Liver (tissue), 8 donors: ENCODE measurements at regions not wholly inside any gene's neighbourhood (a gene's known extent, or its start where the extent isn't known, plus 50 kb on each side); places are given as distances from the start of the nearest gene placed in this dataset.

ENCODE experiments used
- DNase-seq: peaks from one replicate; pipeline ENCODE4 v3.0.0-alpha.2; 2017; ENCODE audit warnings: low spot score
- H3K27ac ChIP-seq, 2 donors: one replicate each; pipeline ENCODE4 v1.7.0; 2013; ENCODE audit warnings: inconsistent platforms in 2 of 2, low read length in 2 of 2, control low read depth in 1 of 2, low read depth in 1 of 2, mild to moderate bottlenecking in 1 of 2
- H3K27me3 ChIP-seq, 4 donors: one replicate each; pipeline versions ENCODE4 v1.6.1 to v1.7.0; 2013; ENCODE audit warnings: low read length in 3 of 4, inconsistent platforms in 1 of 4, mild to moderate bottlenecking in 1 of 4, moderate library complexity in 1 of 4; ENCODE audit not compliant: control insufficient read depth in 4 of 4, insufficient read depth in 4 of 4
- H3K36me3 ChIP-seq, 4 donors: one replicate each; pipeline versions ENCODE4 v1.6.1 to v1.7.0; 2013; ENCODE audit warnings: low read length in 3 of 4, mild to moderate bottlenecking in 3 of 4, low read depth in 1 of 4, moderate library complexity in 1 of 4; ENCODE audit not compliant: control insufficient read depth in 4 of 4, insufficient read depth in 3 of 4
- H3K4me1 ChIP-seq, 4 donors: one replicate each; pipeline versions ENCODE4 v1.6.1 to v1.7.0; 2013; ENCODE audit warnings: low read length in 3 of 4, mild to moderate bottlenecking in 3 of 4, moderate library complexity in 1 of 4; ENCODE audit not compliant: control insufficient read depth in 4 of 4, insufficient read depth in 4 of 4
- H3K4me3 ChIP-seq, 3 donors: one replicate each; pipeline versions ENCODE4 v1.6.1 to v1.7.0; 2013; ENCODE audit warnings: low read length in 3 of 3, control low read depth in 1 of 3, low read depth in 1 of 3, mild to moderate bottlenecking in 1 of 3
- H3K9ac ChIP-seq, 2 donors: one replicate each; pipeline ENCODE4 v1.7.0; 2013; ENCODE audit warnings: low read length in 2 of 2, mild to moderate bottlenecking in 2 of 2, moderate library complexity in 2 of 2, control low read depth in 1 of 2, low read depth in 1 of 2
- H3K9me3 ChIP-seq, 4 donors: one replicate each; pipeline versions ENCODE4 v1.6.1 to v1.7.0; 2013; ENCODE audit warnings: low read length in 3 of 4; ENCODE audit not compliant: control insufficient read depth in 4 of 4
- ATF3 ChIP-seq: IDR thresholded peaks from 2 replicates; pipeline ENCODE4 v1.6.1; 2016; ENCODE audit warnings: antibody characterized with exemption
- CTCF ChIP-seq: fragments of 150-350 bp; IDR thresholded peaks from 2 replicates; pipeline ENCODE4 v1.5.1; 2017; ENCODE audit warnings: improper control_type of control experiment, low read depth, low read length; ENCODE audit not compliant: missing input control
- EGR1 ChIP-seq, 2 donors: IDR thresholded peaks; 2 replicates each; pipeline ENCODE4 v1.6.1; 2016 to 2018; ENCODE audit warnings: antibody characterized with exemption in 2 of 2, low read depth in 2 of 2
- FOXA1 ChIP-seq: IDR thresholded peaks from 2 replicates; pipeline ENCODE4 v1.6.1; 2016; ENCODE audit warnings: antibody characterized with exemption
- FOXA2 ChIP-seq: IDR thresholded peaks from 2 replicates; pipeline ENCODE4 v1.6.1; 2016; ENCODE audit warnings: antibody characterized with exemption
- GABPA ChIP-seq, 2 donors: IDR thresholded peaks in 1 of 2; conservative IDR thresholded peaks in 1 of 2; 2 replicates each; pipeline ENCODE4 v1.6.1; 2016; ENCODE audit warnings: antibody characterized with exemption in 2 of 2, mild to moderate bottlenecking in 1 of 2, moderate library complexity in 1 of 2
- HNF4G ChIP-seq: IDR thresholded peaks from 2 replicates; pipeline ENCODE4 v1.6.1; 2016; ENCODE audit warnings: antibody characterized with exemption
- JUND ChIP-seq, 2 donors: IDR thresholded peaks; 2 replicates each; pipeline ENCODE4 v1.6.1; 2016; ENCODE audit warnings: antibody characterized with exemption in 2 of 2
- MAX ChIP-seq: IDR thresholded peaks from 2 replicates; pipeline ENCODE4 v1.6.1; 2016; ENCODE audit warnings: antibody characterized with exemption
- NR2F2 ChIP-seq: IDR thresholded peaks from 2 replicates; pipeline ENCODE4 v1.6.1; 2016; ENCODE audit warnings: antibody characterized with exemption
- RAD21 ChIP-seq, 2 donors: IDR thresholded peaks; 2 replicates each; pipeline ENCODE4 v1.6.1; 2016; ENCODE audit warnings: antibody characterized with exemption in 2 of 2, mild to moderate bottlenecking in 2 of 2
- REST ChIP-seq: IDR thresholded peaks from 2 replicates; pipeline ENCODE4 v1.6.1; 2016; ENCODE audit warnings: antibody characterized with exemption, mild to moderate bottlenecking
- SP1 ChIP-seq: IDR thresholded peaks from 2 replicates; pipeline ENCODE4 v1.6.1; 2018; ENCODE audit warnings: antibody characterized with exemption, mild to moderate bottlenecking
- TAF1 ChIP-seq: conservative IDR thresholded peaks from 2 replicates; pipeline ENCODE4 v1.6.1; 2016; ENCODE audit warnings: antibody characterized with exemption, mild to moderate bottlenecking
- YY1 ChIP-seq: IDR thresholded peaks from 2 replicates; pipeline ENCODE4 v1.6.1; 2016; ENCODE audit warnings: antibody characterized with exemption, mild to moderate bottlenecking
- ZBTB33 ChIP-seq: IDR thresholded peaks from 2 replicates; pipeline ENCODE4 v1.6.1; 2016; ENCODE audit warnings: antibody characterized with exemption
- WGBS: extraction: QIAGEN DNeasy Blood & Tissue Kit; methylation state at CpG from one replicate; pipeline ENCODE4 v1.1.7; 2013; 5-methylcytosine and 5-hydroxymethylcytosine counted together
- donor health status: healthy.
- donor health status: healthy.
- donor health status: healthy.
- donor health status: healthy.
- donor health status: healthy.

GRCh38 chr4:10181745-10182445 lies 65.3 kb upstream of the WDR1 start:
- no peak overlapping the region for H3K9ac ChIP-seq
- H3K27me3 ChIP-seq: no peaks in the 10 kb centered on the region
- H3K4me3 ChIP-seq: no peak overlapping the region
- WGBS: 90% methylated on average over 8 of the region's 8 CpGs
- H3K27ac ChIP-seq: peak overlapping the region in 1 of 2 donors; percentile 58
- no peaks in the 10 kb centered on the region for H3K36me3 ChIP-seq
- H3K9me3 ChIP-seq: no peaks in the 10 kb centered on the region
- TF ChIP-seq TAF1 (no peak), FOXA2 (no peak), SP1 (no peak), RAD21 (IDR thresholded peaks at IDR 0.05) (no peak), JUND (IDR thresholded peaks at IDR 0.05) (no peak), MAX (no peak), ATF3 (no peak)
- no peak for DNase-seq
- no peaks in the 10 kb centered on the region for H3K4me1 ChIP-seq

GRCh38 chr4:10180927-10181744 lies 64.5 kb upstream of the WDR1 start:
- H3K9ac ChIP-seq: no peak overlapping the region
- H3K27me3 ChIP-seq: no peaks in the 10 kb centered on the region
- no peaks in the 10 kb centered on the region for H3K9me3 ChIP-seq
- no peak for DNase-seq
- no peak overlapping the region for H3K4me3 ChIP-seq
- peak overlapping the region in 1 of 2 donors; percentile 58 for H3K27ac ChIP-seq
- no peak for TF ChIP-seq REST
- TF ChIP-seq FOXA1: no peak
- TF ChIP-seq TAF1: no peak
- TF ChIP-seq EGR1 (IDR thresholded peaks at IDR 0.05; ENCODE audit: low read depth in 2 of 2): no peak
- H3K36me3 ChIP-seq: no peaks in the 10 kb centered on the region
- H3K4me1 ChIP-seq: no peaks in the 10 kb centered on the region
- 70% methylated on average over 4 of the region's 4 CpGs for WGBS

GRCh38 chr4:10180603-10180926 lies 64.0 kb upstream of the WDR1 start:
- Histone ChIP-seq H3K4me3 (no peak overlapping the region), H3K27me3 (no peaks in the 10 kb centered on the region), H3K4me1 (no peaks in the 10 kb centered on the region), H3K36me3 (no peaks in the 10 kb centered on the region), H3K9me3 (no peaks in the 10 kb centered on the region), H3K27ac (peak overlapping the region in 1 of 2 donors; percentile 40), H3K9ac (no peak overlapping the region)
- 92% methylated on average over 1 of the region's 1 CpG for WGBS
- DNase-seq: no peak
- TF ChIP-seq CTCF (no peak), ZBTB33 (no peak), MAX (no peak), RAD21 (IDR thresholded peaks at IDR 0.05) (no peak), HNF4G (no peak), SP1 (no peak), EGR1 (IDR thresholded peaks at IDR 0.05; ENCODE audit: low read depth in 2 of 2) (no peak), YY1 (no peak), FOXA2 (no peak), GABPA (IDR thresholded peaks at IDR 0.05 in 1 of 2, conservative IDR thresholded peaks at IDR 0.05 in 1 of 2) (no peak), JUND (IDR thresholded peaks at IDR 0.05) (no peak), TAF1 (no peak), NR2F2 (no peak)
